Liver (tissue), 8 donors: ENCODE measurements at regions not wholly inside any gene's neighbourhood (a gene's known extent, or its start where the extent isn't known, plus 50 kb on each side); places are given as distances from the start of the nearest gene placed in this dataset.
A peak's percentile ranks its signal among the peaks of the same experiment; 100 is the strongest.

Experiments used
- DNase-seq: peaks from one replicate; pipeline ENCODE4 v3.0.0-alpha.2; 2017; ENCODE audit warnings: low spot score
- H3K27ac ChIP-seq, 2 donors: one replicate each; pipeline ENCODE4 v1.7.0; 2013; ENCODE audit warnings: inconsistent platforms in 2 of 2, low read length in 2 of 2, control low read depth in 1 of 2, low read depth in 1 of 2, mild to moderate bottlenecking in 1 of 2
- H3K27me3 ChIP-seq, 4 donors: one replicate each; pipeline versions ENCODE4 v1.6.1 to v1.7.0; 2013; ENCODE audit warnings: low read length in 3 of 4, inconsistent platforms in 1 of 4, mild to moderate bottlenecking in 1 of 4, moderate library complexity in 1 of 4; ENCODE audit not compliant: control insufficient read depth in 4 of 4, insufficient read depth in 4 of 4
- H3K36me3 ChIP-seq, 4 donors: one replicate each; pipeline versions ENCODE4 v1.6.1 to v1.7.0; 2013; ENCODE audit warnings: low read length in 3 of 4, mild to moderate bottlenecking in 3 of 4, low read depth in 1 of 4, moderate library complexity in 1 of 4; ENCODE audit not compliant: control insufficient read depth in 4 of 4, insufficient read depth in 3 of 4
- H3K4me1 ChIP-seq, 4 donors: one replicate each; pipeline versions ENCODE4 v1.6.1 to v1.7.0; 2013; ENCODE audit warnings: low read length in 3 of 4, mild to moderate bottlenecking in 3 of 4, moderate library complexity in 1 of 4; ENCODE audit not compliant: control insufficient read depth in 4 of 4, insufficient read depth in 4 of 4
- H3K4me3 ChIP-seq, 3 donors: one replicate each; pipeline versions ENCODE4 v1.6.1 to v1.7.0; 2013; ENCODE audit warnings: low read length in 3 of 3, control low read depth in 1 of 3, low read depth in 1 of 3, mild to moderate bottlenecking in 1 of 3
- H3K9ac ChIP-seq, 2 donors: one replicate each; pipeline ENCODE4 v1.7.0; 2013; ENCODE audit warnings: low read length in 2 of 2, mild to moderate bottlenecking in 2 of 2, moderate library complexity in 2 of 2, control low read depth in 1 of 2, low read depth in 1 of 2
- H3K9me3 ChIP-seq, 4 donors: one replicate each; pipeline versions ENCODE4 v1.6.1 to v1.7.0; 2013; ENCODE audit warnings: low read length in 3 of 4; ENCODE audit not compliant: control insufficient read depth in 4 of 4
- EGR1 ChIP-seq, 2 donors: IDR thresholded peaks; 2 replicates each; pipeline ENCODE4 v1.6.1; 2016 to 2018; ENCODE audit warnings: antibody characterized with exemption in 2 of 2, low read depth in 2 of 2
- HNF4A ChIP-seq, 2 donors: conservative IDR thresholded peaks; 2 replicates each; pipeline ENCODE4 v1.6.1; 2016; ENCODE audit warnings: antibody characterized with exemption in 2 of 2, mild to moderate bottlenecking in 2 of 2
- RAD21 ChIP-seq, 2 donors: IDR thresholded peaks; 2 replicates each; pipeline ENCODE4 v1.6.1; 2016; ENCODE audit warnings: antibody characterized with exemption in 2 of 2, mild to moderate bottlenecking in 2 of 2
- TAF1 ChIP-seq: conservative IDR thresholded peaks from 2 replicates; pipeline ENCODE4 v1.6.1; 2016; ENCODE audit warnings: antibody characterized with exemption, mild to moderate bottlenecking
- WGBS: extraction: QIAGEN DNeasy Blood & Tissue Kit; methylation state at CpG from one replicate; pipeline ENCODE4 v1.1.7; 2013; 5-methylcytosine and 5-hydroxymethylcytosine counted together
- TF ChIP-seq, protein P1 (sequence below): fragments of 150-350 bp; IDR thresholded peaks from 2 replicates; pipeline ENCODE4 v1.5.1; 2017; ENCODE audit warnings: improper control_type of control experiment, low read depth, low read length; ENCODE audit not compliant: missing input control
- donor health status: healthy.
- donor health status: healthy.
- donor health status: healthy.
- donor health status: healthy.
- donor health status: healthy.

DNA sequence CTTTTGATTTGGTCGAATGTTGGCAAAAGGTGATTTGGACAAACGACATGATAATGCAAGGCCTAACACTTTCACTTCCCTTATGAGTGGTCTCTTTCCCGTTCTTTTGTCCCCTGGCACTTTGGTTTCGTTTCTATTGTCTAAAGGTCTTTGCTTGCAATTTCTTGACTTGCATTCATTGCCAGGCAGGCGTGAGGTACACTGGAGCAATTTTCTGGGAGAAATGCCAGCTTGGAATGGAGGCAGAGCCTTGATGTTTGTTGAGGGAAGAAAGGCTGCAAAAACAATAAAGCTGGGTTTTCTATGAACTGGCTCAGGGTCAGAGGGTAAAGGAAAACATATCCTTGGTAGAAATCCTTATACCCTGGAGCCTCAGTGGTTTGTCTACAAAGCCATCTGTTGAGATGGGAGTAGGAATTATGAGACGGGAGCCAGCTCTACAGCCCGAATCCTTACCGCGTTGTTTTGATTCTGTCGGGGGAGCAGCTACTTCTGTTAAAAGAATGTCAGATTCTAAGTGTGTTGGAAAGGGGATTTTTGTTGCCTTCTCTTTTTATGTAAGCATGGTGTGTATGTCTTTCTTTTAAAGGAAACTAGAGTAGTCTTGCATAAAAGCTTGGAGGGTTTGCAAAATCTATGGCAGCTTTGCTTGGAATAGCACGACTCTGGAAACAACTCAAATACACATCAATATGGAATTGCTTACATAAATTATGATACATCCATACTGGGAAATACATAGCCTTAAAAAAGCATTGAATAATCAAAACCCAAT is 158.9 kb downstream of the RMI1 start:
- DNase-seq: no peak
- WGBS: 54% methylated on average over 11 of the region's 11 CpGs
- peaks cover 0 to 10% (median 4%) of the 10 kb centered on the region in 4 donors for H3K27me3 ChIP-seq
- no peaks in the 10 kb centered on the region for H3K9me3 ChIP-seq
- no peak overlapping the region for H3K9ac ChIP-seq
- H3K36me3 ChIP-seq: no peaks in the 10 kb centered on the region
- peaks cover 3 to 10% (median 4%) of the 10 kb centered on the region in 4 donors for H3K4me1 ChIP-seq
- no peak overlapping the region for H3K27ac ChIP-seq
- H3K4me3 ChIP-seq: no peak overlapping the region
- TF ChIP-seq EGR1 (IDR thresholded peaks at IDR 0.05; ENCODE audit: low read depth in 2 of 2) (no peak), HNF4A (conservative IDR thresholded peaks at IDR 0.05) (peak in 1 of 2 donors; percentile 14), RAD21 (IDR thresholded peaks at IDR 0.05) (peak in 1 of 2 donors; percentile 30)

DNA sequence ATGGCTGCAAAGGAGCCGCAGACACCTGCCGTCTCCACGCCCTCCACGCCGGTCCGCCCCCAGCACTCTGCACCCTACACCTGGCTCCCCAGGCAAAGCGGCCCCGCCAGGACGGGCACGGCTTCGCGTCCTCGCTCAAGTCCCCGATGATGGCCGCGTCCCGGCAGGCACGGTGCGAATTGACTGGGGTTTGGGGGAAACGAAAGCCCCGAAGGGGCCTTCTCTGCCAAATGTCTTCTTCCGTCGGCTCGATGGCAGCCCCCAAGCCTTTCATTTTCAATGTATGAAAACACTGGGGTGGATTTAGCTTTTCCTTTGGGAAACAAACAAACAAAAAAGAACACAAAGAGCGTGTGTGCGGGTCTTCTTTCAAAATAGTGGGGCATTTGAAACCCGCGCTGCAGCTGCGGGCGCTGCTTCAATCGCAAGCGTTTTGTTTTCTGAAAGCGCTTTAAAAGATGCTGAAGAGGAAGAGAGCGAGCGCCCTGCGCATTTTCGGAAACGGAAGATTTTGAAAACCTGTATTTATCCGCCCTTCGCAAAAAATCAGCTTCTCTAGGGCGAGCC is 160.0 kb downstream of the RMI1 start:
- 10% methylated on average over 41 of the region's 41 CpGs for WGBS
- H3K27me3 ChIP-seq: peaks cover 0 to 10% (median 4%) of the 10 kb centered on the region in 4 donors
- no peak overlapping the region for H3K9ac ChIP-seq
- H3K36me3 ChIP-seq: no peaks in the 10 kb centered on the region
- no peak for TF ChIP-seq TAF1
- H3K9me3 ChIP-seq: no peaks in the 10 kb centered on the region
- no peak overlapping the region for H3K27ac ChIP-seq
- H3K4me3 ChIP-seq: peak overlapping the region in 1 of 3 donors; percentile 37
- no peak for DNase-seq
- peaks cover 3 to 10% (median 4%) of the 10 kb centered on the region in 4 donors for H3K4me1 ChIP-seq

DNA sequence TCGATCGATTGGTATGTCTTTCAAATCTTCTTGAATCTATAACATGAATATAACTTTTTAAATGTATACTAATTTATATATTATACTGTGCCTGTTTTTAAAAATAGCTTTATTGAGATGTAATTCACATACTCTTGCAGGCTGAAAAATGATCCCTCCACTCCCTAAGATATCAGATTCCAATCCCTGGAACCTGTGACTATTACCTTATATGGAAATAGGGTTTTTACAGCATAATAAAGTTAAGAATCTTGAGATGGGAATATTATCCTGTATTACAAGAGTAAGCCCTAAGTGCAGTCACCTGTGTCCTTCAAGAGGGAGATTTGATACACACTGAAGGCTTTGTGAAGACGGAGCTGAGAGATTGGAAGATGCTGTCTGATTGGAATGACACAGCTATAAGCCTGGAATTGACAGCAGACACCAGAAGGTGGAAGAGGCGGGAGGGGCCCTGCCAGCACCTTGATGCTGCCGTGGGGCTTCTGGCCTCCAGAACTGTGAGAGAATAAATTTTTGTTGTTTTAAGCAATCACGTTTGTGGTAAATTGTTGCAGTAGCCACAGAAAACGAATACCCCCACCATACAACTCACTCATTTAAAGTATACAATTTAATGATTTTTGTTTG is 161.3 kb downstream of the RMI1 start:
- no peak for DNase-seq
- WGBS: 77% methylated on average over 7 of the region's 7 CpGs
- peaks cover 0 to 10% (median 4%) of the 10 kb centered on the region in 4 donors for H3K27me3 ChIP-seq

DNA sequence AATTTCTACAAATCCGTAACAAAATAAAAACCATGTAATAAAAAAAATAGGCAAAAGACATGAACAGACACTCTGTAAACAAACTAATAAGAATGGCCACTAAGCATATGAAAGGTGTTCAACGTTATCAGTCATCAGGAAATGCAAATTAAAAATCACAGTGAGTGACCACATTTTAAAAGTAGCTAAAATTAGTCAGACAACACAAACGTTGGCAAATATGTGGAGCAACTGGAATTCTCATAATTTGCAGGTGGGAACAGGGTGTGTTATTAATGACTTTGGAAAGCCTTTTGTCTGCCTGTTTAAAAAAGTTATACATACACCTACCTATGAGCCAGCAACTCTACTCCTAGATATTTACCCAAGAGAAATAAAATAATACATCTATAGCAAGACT is 164.4 kb downstream of the RMI1 start:
- WGBS: 75% methylated on average over 3 of the region's 3 CpGs
- H3K4me1 ChIP-seq: peaks cover 3 to 5% (median 4%) of the 10 kb centered on the region in 4 donors
- H3K9ac ChIP-seq: no peak overlapping the region
- peaks cover 0 to 10% (median 4%) of the 10 kb centered on the region in 4 donors for H3K27me3 ChIP-seq
- H3K4me3 ChIP-seq: no peak overlapping the region
- no peaks in the 10 kb centered on the region for H3K9me3 ChIP-seq
- no peak overlapping the region for H3K27ac ChIP-seq
- H3K36me3 ChIP-seq: no peaks in the 10 kb centered on the region
- TF ChIP-seq HNF4A (conservative IDR thresholded peaks at IDR 0.05): no peak
- DNase-seq: no peak

More for the DNA sequence above, 161.3 kb downstream of the RMI1 start:
- Histone ChIP-seq H3K36me3 (no peaks in the 10 kb centered on the region), H3K4me1 (peaks cover 3 to 10% (median 4%) of the 10 kb centered on the region in 4 donors), H3K27ac (no peak overlapping the region), H3K9ac (no peak overlapping the region), H3K4me3 (no peak overlapping the region), H3K9me3 (no peaks in the 10 kb centered on the region)
- TF ChIP-seq HNF4A (conservative IDR thresholded peaks at IDR 0.05): no peak
- TF ChIP-seq, protein P1, sequence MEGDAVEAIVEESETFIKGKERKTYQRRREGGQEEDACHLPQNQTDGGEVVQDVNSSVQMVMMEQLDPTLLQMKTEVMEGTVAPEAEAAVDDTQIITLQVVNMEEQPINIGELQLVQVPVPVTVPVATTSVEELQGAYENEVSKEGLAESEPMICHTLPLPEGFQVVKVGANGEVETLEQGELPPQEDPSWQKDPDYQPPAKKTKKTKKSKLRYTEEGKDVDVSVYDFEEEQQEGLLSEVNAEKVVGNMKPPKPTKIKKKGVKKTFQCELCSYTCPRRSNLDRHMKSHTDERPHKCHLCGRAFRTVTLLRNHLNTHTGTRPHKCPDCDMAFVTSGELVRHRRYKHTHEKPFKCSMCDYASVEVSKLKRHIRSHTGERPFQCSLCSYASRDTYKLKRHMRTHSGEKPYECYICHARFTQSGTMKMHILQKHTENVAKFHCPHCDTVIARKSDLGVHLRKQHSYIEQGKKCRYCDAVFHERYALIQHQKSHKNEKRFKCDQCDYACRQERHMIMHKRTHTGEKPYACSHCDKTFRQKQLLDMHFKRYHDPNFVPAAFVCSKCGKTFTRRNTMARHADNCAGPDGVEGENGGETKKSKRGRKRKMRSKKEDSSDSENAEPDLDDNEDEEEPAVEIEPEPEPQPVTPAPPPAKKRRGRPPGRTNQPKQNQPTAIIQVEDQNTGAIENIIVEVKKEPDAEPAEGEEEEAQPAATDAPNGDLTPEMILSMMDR: no peak
